Loucy (cell line): ENCODE measurements at regions not wholly inside any gene's neighbourhood (a gene's known extent, or its start where the extent isn't known, plus 50 kb on each side); places are given as distances from the start of the nearest gene placed in this dataset.

Experiments used
- H2AFZ ChIP-seq: fragments of 200-600 bp; sonication (generic); 2 replicates; pipeline ENCODE4 v1.6.0; 2016; ENCODE audit warnings: antibody characterized with exemption, mild to moderate bottlenecking, low read length, moderate library complexity
- H3F3A ChIP-seq: fragments of 200-600 bp; 2 replicates; pipeline ENCODE4 v1.6.0; 2016; ENCODE audit warnings: antibody characterized with exemption, low read depth, mild to moderate bottlenecking
- H3K27me3 ChIP-seq: fragments of 200-600 bp; sonication (generic); 2 replicates; pipeline ENCODE4 v1.6.1; 2014; ENCODE audit warnings: low read length, mild to moderate bottlenecking; ENCODE audit not compliant: insufficient read depth, poor library complexity, severe bottlenecking
- H3K36me3 ChIP-seq: fragments of 200-600 bp; sonication (generic); 2 replicates; pipeline ENCODE4 v1.6.1; 2016; ENCODE audit warnings: low read length; ENCODE audit not compliant: insufficient read depth
- H3K4me1 ChIP-seq: fragments of 200-600 bp; sonication (generic); 2 replicates; pipeline ENCODE4 v1.5.1; 2014; ENCODE audit warnings: low read length, mild to moderate bottlenecking; ENCODE audit not compliant: insufficient read depth, poor library complexity, severe bottlenecking
- H3K4me2 ChIP-seq: fragments of 200-600 bp; sonication (generic); 2 replicates; pipeline ENCODE4 v1.6.0; 2014; ENCODE audit warnings: antibody characterized with exemption, low read length, low read depth, mild to moderate bottlenecking; ENCODE audit not compliant: poor library complexity, severe bottlenecking
- H3K4me3 ChIP-seq: fragments of 200-600 bp; sonication (generic); 2 replicates; pipeline ENCODE4 v1.5.1; 2014; ENCODE audit warnings: low read length, mild to moderate bottlenecking, mixed read lengths; ENCODE audit not compliant: poor library complexity, severe bottlenecking
- H3K79me2 ChIP-seq: fragments of 200-600 bp; sonication (generic); 2 replicates; pipeline ENCODE4 v1.6.1; 2014; ENCODE audit warnings: low read length; ENCODE audit not compliant: insufficient read depth
- H3K9ac ChIP-seq: fragments of 200-600 bp; sonication (generic); 2 replicates; pipeline ENCODE4 v1.6.0; 2014; ENCODE audit warnings: mild to moderate bottlenecking, low read depth, low read length, moderate library complexity; ENCODE audit not compliant: poor library complexity, severe bottlenecking
- H3K9me2 ChIP-seq: fragments of 200-600 bp; sonication (generic); replicated peaks from 2 replicates; pipeline ENCODE4 v1.6.1; 2016; ENCODE audit warnings: low read depth, low read length, mixed read lengths
- H3K9me3 ChIP-seq: fragments of 200-600 bp; sonication (generic); 2 replicates; pipeline ENCODE4 v1.6.1; 2014; ENCODE audit warnings: mild to moderate bottlenecking, antibody characterized with exemption, low read length, low read depth; ENCODE audit not compliant: insufficient read depth
- H4K20me1 ChIP-seq: fragments of 200-600 bp; sonication (generic); 2 replicates; pipeline ENCODE4 v1.6.0; 2014; ENCODE audit warnings: antibody characterized with exemption, low read length, mild to moderate bottlenecking; ENCODE audit not compliant: insufficient read depth, poor library complexity, severe bottlenecking
- CTCF ChIP-seq: fragments of 200-600 bp; sonication (generic); conservative IDR thresholded peaks from 2 replicates; pipeline ENCODE4 v1.5.1; 2014; ENCODE audit warnings: mild to moderate bottlenecking, antibody characterized with exemption, low read length
- EZH2phosphoT487 ChIP-seq: fragments of 200-600 bp; IDR thresholded peaks from 2 replicates; pipeline ENCODE4 v1.6.1; 2018; ENCODE audit warnings: antibody characterized with exemption, mild to moderate bottlenecking, moderate library complexity, borderline replicate concordance

GRCh38 chr18:76679945-76680344, 142.4 kb upstream of the ZNF236 start:
- Histone ChIP-seq H4K20me1 (no peaks in the 10 kb centered on the region), H3K79me2 (no peaks in the 10 kb centered on the region), H3K27me3 (no peaks in the 10 kb centered on the region), H3K36me3 (no peaks in the 10 kb centered on the region), H3K9me2 (no peaks in the 10 kb centered on the region), H3K4me3 (no peak overlapping the region), H2AFZ (0 out of 2 replicates have a peak overlapping the region, but pooled peaks have one; percentile 56), H3F3A (no peaks in the 10 kb centered on the region), H3K9ac (no peak overlapping the region), H3K4me1 (no peaks in the 10 kb centered on the region), H3K9me3 (no peaks in the 10 kb centered on the region), H3K4me2 (no peak overlapping the region)
- TF ChIP-seq CTCF (no peak), EZH2phosphoT487 (no peak)

GRCh38 chr18:76679259-76679658, 143.1 kb upstream of the ZNF236 start:
- Histone ChIP-seq H4K20me1 (no peaks in the 10 kb centered on the region), H3K79me2 (no peaks in the 10 kb centered on the region), H3K36me3 (no peaks in the 10 kb centered on the region), H3K4me1 (no peaks in the 10 kb centered on the region), H3K4me2 (no peak overlapping the region), H2AFZ (0 out of 2 replicates have a peak overlapping the region, but pooled peaks have one; percentile 56), H3K9me2 (no peaks in the 10 kb centered on the region), H3F3A (no peaks in the 10 kb centered on the region), H3K4me3 (no peak overlapping the region), H3K9ac (no peak overlapping the region), H3K9me3 (no peaks in the 10 kb centered on the region), H3K27me3 (no peaks in the 10 kb centered on the region)
- TF ChIP-seq EZH2phosphoT487 = no peak
- no peak for TF ChIP-seq CTCF

- Histone ChIP-seq H2AFZ (no peak overlapping the region), H3K9me3 (no peaks in the 10 kb centered on the region), H3K9me2 (no peaks in the 10 kb centered on the region), H3K27me3 (no peaks in the 10 kb centered on the region), H4K20me1 (no peaks in the 10 kb centered on the region), H3K36me3 (no peaks in the 10 kb centered on the region), H3F3A (no peaks in the 10 kb centered on the region), H3K4me3 (no peak overlapping the region), H3K79me2 (no peaks in the 10 kb centered on the region), H3K4me2 (no peak overlapping the region), H3K4me1 (no peaks in the 10 kb centered on the region), H3K9ac (no peak overlapping the region)
- no peak for TF ChIP-seq EZH2phosphoT487
- TF ChIP-seq CTCF = no peak
Measured at GRCh38 chr18:76678248-76678647, 144.1 kb upstream of the ZNF236 start.
